ENCODE measurements at regions not wholly inside any gene's neighbourhood (a gene's known extent, or its start where the extent isn't known, plus 50 kb on each side); places are given as distances from the start of the nearest gene placed in this dataset.

DNA sequence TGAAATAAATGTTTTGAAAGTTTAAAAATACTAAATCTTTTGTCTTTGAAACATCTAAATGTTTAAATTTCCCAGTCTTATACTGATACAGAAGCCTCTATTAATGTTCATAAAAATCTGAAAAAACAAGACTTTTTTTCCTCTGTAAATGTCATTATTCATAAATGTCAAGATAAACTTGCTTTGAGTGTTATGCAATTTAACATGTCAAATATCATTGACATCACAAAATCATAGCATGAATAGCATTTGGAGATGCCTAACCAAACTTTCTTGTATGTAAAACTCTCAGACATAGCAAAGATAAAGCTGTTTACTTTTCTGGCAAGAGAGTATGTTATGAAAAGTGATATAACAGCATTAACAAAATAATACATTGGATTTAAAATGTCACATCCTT lies 128.0 kb upstream of the CDH19 start:
- H2AFZ ChIP-seq (ENCODE audit: low read depth, low read length, severe bottlenecking): no peak overlapping the region
- H4K20me1 ChIP-seq (ENCODE audit: low read depth, low read length): no peaks in the 10 kb centered on the region
- H3K9me2 ChIP-seq (replicated peaks; ENCODE audit: insufficient read depth, low read length): no peaks in the 10 kb centered on the region
- TF ChIP-seq, protein P1, sequence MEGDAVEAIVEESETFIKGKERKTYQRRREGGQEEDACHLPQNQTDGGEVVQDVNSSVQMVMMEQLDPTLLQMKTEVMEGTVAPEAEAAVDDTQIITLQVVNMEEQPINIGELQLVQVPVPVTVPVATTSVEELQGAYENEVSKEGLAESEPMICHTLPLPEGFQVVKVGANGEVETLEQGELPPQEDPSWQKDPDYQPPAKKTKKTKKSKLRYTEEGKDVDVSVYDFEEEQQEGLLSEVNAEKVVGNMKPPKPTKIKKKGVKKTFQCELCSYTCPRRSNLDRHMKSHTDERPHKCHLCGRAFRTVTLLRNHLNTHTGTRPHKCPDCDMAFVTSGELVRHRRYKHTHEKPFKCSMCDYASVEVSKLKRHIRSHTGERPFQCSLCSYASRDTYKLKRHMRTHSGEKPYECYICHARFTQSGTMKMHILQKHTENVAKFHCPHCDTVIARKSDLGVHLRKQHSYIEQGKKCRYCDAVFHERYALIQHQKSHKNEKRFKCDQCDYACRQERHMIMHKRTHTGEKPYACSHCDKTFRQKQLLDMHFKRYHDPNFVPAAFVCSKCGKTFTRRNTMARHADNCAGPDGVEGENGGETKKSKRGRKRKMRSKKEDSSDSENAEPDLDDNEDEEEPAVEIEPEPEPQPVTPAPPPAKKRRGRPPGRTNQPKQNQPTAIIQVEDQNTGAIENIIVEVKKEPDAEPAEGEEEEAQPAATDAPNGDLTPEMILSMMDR (IDR thresholded peaks at IDR 0.05; ENCODE audit: insufficient read depth, low read length, poor library complexity, severe bottlenecking): no peak
- no peak for TF ChIP-seq EZH2phosphoT487 (conservative IDR thresholded peaks at IDR 0.05; ENCODE audit: low read length)
- H3K27ac ChIP-seq (ENCODE audit: low read depth, low read length): no peak overlapping the region
- no peaks in the 10 kb centered on the region for H3F3A ChIP-seq (ENCODE audit: insufficient read depth)
- no peak overlapping the region for H3K9ac ChIP-seq (ENCODE audit: low read length)
- H3K9me3 ChIP-seq (ENCODE audit: insufficient read depth, low read length): no peaks in the 10 kb centered on the region
- H3K79me2 ChIP-seq (ENCODE audit: insufficient read depth, low read length): no peaks in the 10 kb centered on the region
- H3K4me3 ChIP-seq (ENCODE audit: insufficient read depth, low read length, poor library complexity, severe bottlenecking): no peak overlapping the region
- H3K27me3 ChIP-seq (ENCODE audit: low read length): no peaks in the 10 kb centered on the region
- H3K36me3 ChIP-seq (ENCODE audit: low read length): no peaks in the 10 kb centered on the region
- H3K4me2 ChIP-seq (ENCODE audit: low read depth, low read length, poor library complexity, severe bottlenecking): no peak overlapping the region

DNA sequence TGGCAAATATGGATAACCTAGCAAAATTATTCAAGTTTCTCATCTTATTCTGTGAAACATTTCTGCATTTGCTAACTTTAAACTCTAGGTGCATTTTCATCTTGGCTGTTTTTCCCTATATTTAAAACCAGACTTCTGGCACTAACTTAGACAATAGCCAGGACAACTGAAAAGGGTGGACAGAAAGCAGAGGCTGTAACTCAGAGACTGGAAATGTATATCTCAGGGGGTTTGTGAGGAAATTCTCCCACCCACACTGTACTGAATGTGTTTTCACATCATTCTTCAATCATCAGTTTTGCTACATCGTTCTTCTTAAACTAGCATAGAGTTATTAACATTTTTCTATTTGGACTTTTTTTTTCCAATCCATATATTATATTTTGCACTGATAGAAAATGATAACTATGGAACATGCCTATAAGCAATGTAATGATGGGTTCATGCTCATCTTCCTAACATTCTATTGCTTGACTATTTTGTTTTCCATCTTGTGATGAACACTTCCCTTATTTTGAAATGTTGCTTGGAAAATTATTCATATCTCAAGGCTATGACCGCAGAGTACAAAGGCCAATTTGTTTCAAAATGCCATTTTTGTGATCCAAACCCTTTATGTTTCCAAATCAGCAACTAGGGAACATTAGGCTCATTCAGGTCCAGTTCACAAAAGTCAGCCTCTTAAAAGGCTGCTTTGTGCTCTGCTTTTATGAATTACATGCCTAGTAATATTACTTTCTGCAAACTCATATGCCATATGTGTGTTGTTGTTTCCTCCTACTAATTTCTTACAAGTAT lies 125.8 kb upstream of the CDH19 start:
- TF ChIP-seq, protein P1 (IDR thresholded peaks at IDR 0.05; ENCODE audit: insufficient read depth, low read length, poor library complexity, severe bottlenecking): no peak
- TF ChIP-seq EZH2phosphoT487 (conservative IDR thresholded peaks at IDR 0.05; ENCODE audit: low read length): no peak

GRCh38 chr18:66728951-66729350 lies 125.1 kb upstream of the CDH19 start:
- H3K27ac ChIP-seq (ENCODE audit: low read depth, low read length): no peak overlapping the region
- H2AFZ ChIP-seq (ENCODE audit: low read depth, low read length, severe bottlenecking): no peak overlapping the region
- H4K20me1 ChIP-seq (ENCODE audit: low read depth, low read length): no peaks in the 10 kb centered on the region
- no peaks in the 10 kb centered on the region for H3K9me3 ChIP-seq (ENCODE audit: insufficient read depth, low read length)
- H3K4me2 ChIP-seq (ENCODE audit: low read depth, low read length, poor library complexity, severe bottlenecking): no peak overlapping the region
- no peak overlapping the region for H3K9ac ChIP-seq (ENCODE audit: low read length)
- no peaks in the 10 kb centered on the region for H3F3A ChIP-seq (ENCODE audit: insufficient read depth)
- H3K4me3 ChIP-seq (ENCODE audit: insufficient read depth, low read length, poor library complexity, severe bottlenecking): no peak overlapping the region
- H3K79me2 ChIP-seq (ENCODE audit: insufficient read depth, low read length): no peaks in the 10 kb centered on the region
- H3K27me3 ChIP-seq (ENCODE audit: low read length): no peaks in the 10 kb centered on the region
- no peaks in the 10 kb centered on the region for H3K9me2 ChIP-seq (replicated peaks; ENCODE audit: insufficient read depth, low read length)
- no peaks in the 10 kb centered on the region for H3K36me3 ChIP-seq (ENCODE audit: low read length)
- TF ChIP-seq, protein P1 (IDR thresholded peaks at IDR 0.05; ENCODE audit: insufficient read depth, low read length, poor library complexity, severe bottlenecking): no peak

More for the DNA sequence above, 125.8 kb upstream of the CDH19 start:
- Histone ChIP-seq H3K79me2 (ENCODE audit: insufficient read depth, low read length) (no peaks in the 10 kb centered on the region), H3F3A (ENCODE audit: insufficient read depth) (no peaks in the 10 kb centered on the region), H3K9ac (ENCODE audit: low read length) (no peak overlapping the region), H3K27ac (ENCODE audit: low read depth, low read length) (no peak overlapping the region), H3K36me3 (ENCODE audit: low read length) (no peaks in the 10 kb centered on the region), H3K4me3 (ENCODE audit: insufficient read depth, low read length, poor library complexity, severe bottlenecking) (no peak overlapping the region), H2AFZ (ENCODE audit: low read depth, low read length, severe bottlenecking) (no peak overlapping the region), H4K20me1 (ENCODE audit: low read depth, low read length) (no peaks in the 10 kb centered on the region), H3K9me2 (replicated peaks; ENCODE audit: insufficient read depth, low read length) (no peaks in the 10 kb centered on the region), H3K9me3 (ENCODE audit: insufficient read depth, low read length) (no peaks in the 10 kb centered on the region), H3K27me3 (ENCODE audit: low read length) (no peaks in the 10 kb centered on the region), H3K4me2 (ENCODE audit: low read depth, low read length, poor library complexity, severe bottlenecking) (no peak overlapping the region)

Measured in SU-DHL-6 (cell line).